GM19467 (cell line): ENCODE measurements at regions not wholly inside any gene's neighbourhood (a gene's known extent, or its start where the extent isn't known, plus 50 kb on each side); places are given as distances from the start of the nearest gene placed in this dataset.
"Not testable (repeated sequence)": the region's sequence is repeated elsewhere in the genome, so short reads cannot be mapped to it uniquely, and the experiment has no call there.

Source experiments
- ATAC-seq: cut with Tn5 transposase; IDR thresholded peaks from one replicate; pipeline ENCODE4 v1.9.1; 2021; ENCODE audit warnings: mild to moderate bottlenecking, moderate library complexity; ENCODE audit not compliant: unreplicated experiment

DNA sequence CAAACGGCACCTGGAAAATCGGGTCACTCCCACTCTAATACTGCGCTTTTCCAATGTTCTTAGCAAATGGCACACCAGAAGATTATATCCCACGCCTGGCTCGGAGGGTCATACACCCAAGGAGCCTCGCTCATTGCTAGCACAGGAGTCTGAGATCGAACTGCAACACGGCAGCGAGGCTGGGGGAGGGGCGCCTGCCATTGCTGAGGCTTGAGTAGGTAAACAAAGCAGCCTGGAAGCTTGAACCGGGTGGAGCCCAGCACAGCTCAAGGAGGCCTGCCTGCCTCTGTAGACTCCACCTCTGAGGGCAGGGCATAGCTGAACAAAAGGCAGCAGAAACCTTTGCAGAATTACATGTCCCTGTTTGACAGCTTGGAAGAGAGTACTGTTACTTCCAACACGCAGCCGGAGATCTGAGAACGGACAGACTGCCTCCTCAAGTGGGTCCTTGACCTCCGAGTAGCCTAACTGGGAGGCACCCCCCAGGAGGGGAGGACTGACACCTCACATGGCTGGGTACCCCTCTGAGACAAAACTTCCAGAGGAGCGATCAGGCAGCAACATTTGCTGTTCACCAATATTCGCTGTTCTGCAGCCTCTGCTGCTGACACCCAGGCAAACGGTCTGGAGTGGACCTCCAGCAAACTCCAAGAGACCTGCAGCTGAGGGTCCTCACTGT lies 472.3 kb upstream of the PHF14 start:
- not testable (repeated sequence) for ATAC-seq

DNA sequence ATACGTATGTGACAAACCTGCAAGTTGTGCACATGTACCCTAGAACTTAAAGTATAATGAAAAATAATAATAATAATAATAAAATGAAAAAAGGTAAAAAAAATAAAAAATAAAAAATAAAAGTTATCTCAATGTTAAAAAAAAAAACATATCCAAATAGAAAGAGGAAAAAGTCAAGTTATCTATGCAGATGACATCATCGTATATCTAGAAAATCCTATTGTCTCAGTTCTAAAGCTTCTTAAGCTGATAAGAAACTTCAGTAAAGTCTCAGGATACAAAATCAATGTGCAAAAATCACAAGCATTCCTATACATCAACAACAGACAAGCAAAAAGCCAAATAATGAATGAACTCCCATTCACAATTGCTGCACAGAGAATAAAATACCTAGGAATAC lies 466.6 kb upstream of the PHF14 start:
- no peak for ATAC-seq

DNA sequence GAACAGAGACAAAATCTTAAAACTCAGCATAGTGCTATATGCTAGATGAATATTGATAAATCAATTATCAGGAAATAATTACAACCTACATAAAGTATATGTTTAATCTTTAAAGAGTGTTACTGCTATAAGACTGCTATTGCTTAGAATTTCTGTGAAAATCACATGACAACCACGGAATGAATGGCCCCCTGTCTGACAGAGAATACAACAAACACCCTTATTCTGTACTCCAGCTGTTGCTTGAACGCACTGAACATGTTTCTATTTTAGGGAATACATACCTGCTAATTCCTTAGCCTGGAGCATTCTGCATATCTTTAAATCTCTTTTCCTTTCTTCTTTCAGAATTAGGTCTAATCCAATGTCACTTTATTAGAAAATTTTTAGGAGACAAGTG lies 452.4 kb upstream of the PHF14 start:
- ATAC-seq, result no peak

DNA sequence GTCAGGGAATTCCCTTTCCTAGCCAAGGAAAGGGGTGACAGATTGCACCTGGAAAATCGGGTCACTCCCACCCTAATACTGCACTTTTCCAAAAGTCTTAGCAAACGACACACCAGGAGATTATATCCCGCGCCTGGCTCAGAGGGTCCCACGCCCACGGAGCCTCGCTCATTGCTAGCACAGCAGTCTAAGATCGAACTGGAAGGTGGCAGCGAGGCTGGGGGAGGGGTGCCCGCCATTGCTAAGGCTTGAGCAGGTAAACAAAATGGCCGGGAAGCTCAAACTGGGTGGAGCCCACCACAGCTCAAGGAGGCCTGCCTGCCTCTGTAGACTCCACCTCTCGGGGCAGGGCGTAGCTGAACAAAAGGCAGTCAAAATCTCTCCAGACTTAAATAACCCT lies 440.2 kb upstream of the PHF14 start:
- ATAC-seq, result not testable (repeated sequence)

DNA sequence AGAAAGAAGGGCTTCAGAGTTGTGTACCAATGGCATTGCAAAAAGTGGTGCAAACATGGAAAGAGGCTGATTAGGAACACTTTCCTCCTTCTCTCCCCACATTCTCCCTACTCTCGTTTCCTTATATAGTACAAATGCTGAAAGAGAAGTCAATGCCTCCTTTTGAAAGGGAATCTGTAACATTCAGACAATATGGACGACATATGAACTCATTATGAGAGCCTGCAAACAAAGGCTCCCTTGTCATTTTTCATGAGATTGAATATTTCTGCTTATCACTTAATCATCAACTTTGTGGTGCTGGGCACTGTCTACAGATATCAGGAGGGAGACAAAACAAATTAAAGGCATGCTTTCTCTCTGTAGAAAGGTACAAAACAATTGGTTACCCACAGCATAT lies 437.1 kb upstream of the PHF14 start:
- ATAC-seq, result no peak

DNA sequence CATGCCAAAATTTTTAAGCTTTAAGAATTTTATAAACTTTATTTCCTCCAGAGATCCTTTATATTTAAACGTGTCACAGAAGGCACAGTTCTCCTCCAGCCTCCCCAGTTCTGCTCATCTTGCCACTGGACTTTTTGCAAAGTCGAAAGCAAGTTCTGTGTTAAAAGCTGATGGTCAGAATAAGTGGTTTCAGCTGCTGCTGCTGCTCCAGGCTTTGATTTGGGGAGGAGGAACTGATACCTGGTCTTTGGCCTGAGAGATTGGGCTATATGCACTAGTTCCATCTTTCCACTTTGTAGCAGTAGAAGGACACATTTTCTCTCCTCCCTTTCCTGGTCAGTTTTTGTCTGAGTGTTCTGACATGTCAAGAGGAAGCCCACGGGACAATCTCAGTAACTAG lies 435.9 kb upstream of the PHF14 start:
- ATAC-seq, result no peak

DNA sequence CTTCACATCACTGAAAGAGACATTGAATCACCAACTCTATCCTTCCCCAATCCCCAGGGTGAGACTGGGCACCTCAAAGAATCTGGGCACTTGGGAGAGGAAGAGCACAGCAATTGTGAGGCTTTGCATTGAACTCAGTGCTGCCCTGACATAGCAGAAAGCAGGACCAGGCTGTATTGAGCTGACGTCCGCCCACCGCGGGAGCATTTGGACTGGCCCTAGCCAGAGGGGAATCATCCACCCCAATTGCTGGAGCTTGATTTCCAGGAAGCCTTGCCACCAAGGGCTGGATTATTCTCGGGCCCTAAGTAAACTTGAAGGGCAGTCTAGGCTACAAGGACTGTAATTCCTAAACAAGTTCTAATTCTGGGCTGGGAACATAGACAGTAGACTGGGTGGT lies 416.3 kb upstream of the PHF14 start:
- ATAC-seq, result no peak

DNA sequence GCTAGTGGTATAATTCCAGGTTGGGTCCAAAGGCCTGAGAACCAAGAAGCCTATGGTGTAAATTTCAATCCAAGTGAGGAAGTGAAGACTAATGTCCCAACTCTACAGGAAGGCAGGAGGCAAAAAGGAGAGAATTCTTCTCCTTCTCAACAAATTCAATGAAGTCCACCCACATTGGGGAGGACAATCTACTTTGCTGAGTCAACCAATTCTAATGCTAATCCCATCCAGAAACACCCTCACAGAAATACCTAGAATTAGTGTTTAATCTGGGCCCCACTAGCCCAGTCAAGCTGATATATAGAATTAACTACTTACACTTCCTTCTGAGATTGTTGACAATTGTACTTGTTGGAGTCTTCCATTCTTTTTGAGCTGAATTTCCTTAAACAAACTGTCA lies 413.2 kb upstream of the PHF14 start:
- ATAC-seq, result no peak

DNA sequence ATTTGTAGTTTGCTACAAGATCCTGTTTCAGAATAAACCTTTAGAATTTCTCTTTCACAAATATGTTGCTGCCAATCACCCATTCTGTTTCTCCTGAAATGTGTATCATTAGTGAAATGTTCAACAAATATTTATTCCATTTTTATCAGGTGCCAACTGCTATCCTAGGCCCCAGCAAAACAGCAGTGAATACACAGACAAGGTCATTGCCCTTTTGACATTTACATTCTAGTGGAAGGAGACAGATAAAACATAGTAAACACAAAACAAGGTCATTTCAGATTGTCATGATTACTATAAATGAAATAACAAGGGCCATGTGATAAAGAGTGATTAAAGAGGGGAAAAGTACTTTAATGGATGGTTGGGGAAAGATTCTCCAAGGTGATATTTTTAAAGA lies 404.8 kb upstream of the PHF14 start:
- no peak for ATAC-seq

DNA sequence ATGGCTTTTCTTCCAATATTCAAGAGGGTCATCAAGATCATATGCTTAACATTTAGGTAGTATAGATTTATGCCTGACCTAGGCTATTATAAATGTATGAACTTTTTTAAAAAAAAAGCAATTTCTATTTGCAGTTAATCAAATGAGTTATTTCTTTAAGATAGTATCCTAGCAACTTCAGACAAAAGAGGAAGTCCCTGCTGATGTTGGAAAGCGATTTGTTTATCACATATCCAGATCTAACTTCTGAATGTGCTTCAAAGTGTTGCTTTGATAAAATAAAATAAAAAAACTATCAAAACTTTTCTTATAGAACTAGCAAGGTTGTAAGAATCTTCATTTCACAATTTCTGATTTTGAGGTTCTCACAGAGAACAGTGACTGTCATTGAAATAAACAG lies 401.9 kb upstream of the PHF14 start:
- no peak for ATAC-seq

DNA sequence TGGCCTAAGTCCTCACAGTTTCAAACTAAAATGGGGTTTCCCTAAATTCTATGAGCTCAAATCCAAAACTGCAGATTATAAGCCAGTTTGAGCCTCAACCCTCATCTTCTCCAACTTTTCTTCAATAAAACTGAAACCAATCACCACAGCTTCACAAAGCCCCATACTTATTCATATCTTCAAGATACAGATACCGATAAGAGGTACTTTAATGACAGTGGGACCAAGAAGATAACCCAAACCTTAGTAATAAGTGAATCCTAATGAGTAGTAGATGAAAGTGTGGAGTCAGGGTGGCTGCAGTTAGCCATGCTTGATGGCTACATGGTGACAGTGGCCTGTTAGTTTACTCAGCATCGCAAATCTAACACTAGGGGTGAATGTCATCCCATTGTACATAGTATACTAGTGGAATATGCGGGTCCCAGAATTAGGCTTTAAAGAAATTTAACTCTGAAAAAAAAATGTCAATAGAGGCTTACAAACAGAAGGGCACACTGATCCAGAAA lies 395.8 kb upstream of the PHF14 start:
- no peak for ATAC-seq

DNA sequence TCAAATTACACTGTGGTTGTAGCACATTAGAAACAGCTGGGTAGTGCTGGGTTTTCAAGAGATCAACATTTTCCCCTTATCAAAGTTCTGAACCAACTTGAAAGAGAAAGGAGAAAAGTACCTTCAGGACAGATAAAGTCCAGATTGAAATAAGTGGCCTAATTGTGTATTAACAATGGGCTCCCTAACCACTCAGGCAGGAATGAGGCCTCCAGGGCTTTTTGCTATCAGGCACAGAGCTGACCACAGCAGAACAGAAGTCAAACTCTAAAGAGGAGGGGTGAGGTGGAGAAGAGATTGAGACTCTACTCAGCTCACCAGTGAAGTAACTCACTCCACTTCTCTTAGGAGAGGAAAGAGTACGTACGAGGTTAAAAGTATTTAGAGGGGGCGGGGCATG lies 394.1 kb upstream of the PHF14 start:
- no peak for ATAC-seq

DNA sequence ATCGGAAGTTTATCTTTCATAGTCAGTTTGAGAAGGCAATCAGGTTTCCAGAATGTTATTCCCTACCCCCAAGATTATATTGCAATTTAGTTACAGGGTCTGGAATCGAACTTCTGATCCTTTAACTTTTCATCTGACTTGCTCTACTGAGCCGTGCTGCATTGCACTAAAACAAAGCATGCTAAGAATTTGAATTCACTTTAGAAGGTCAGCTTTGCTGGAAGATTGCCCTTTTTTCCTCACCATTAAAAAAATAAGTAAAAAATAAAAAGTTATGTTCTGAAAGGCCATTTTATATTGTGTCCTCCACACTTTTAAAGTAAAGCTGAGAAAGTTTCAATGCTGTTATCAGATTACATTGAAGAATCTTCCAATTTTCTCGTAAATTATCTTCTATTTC lies 388.8 kb upstream of the PHF14 start:
- no peak for ATAC-seq

DNA sequence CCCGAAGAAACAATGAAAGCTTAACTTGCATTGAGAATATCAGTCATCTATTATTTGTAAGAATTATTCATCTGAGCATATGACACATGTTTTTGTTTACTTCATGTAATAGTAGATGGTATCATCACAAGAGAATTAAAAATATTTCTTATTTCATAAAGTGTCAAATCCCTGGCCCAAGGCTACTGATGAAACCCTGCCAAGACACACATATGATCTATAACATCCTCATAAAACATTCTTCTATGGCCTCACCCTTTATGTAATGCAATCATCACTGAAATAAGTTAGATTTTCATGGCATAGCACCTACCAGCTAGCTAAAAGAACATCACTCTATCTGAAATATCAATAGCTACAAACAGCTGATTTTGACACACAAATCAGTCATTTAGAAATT lies 385.6 kb upstream of the PHF14 start:
- ATAC-seq, result no peak

DNA sequence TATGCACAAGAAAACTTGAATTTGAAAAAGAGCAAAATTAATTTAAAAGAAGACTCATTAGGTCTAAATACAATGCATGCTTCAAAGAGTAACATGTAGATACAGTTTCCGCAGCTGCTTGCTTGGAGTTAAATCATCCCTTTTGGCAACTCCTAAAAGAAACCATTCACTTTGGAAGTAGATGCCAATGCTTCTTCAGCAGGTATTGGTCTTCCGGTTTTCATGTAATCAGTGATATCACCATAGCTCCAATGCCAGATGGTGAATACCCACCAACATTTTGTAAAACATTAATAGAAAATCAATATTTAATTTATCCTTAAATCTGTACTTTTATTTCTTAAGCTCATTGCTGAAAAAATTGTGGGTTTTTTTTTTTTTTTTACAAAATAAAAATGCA lies 381.1 kb upstream of the PHF14 start:
- ATAC-seq, result no peak

DNA sequence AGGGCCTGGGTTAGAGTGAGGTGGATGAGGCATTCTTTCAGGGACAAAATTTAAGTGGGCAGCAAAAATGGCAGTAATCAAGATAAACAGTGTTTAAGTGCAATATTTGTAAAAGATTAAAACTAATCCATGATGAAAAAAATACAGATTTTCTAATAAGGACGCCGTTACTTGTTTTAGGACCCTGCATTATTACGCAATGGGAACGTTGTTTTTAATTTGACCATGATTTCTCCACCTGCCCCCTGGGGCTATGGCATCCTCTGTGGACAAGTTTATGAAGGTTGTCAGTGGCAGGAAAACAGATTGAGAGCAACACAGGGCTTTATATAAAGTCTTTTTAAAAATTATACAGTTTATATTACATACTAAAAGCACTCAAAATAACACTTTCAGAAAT lies 380.6 kb upstream of the PHF14 start:
- ATAC-seq, result no peak

DNA sequence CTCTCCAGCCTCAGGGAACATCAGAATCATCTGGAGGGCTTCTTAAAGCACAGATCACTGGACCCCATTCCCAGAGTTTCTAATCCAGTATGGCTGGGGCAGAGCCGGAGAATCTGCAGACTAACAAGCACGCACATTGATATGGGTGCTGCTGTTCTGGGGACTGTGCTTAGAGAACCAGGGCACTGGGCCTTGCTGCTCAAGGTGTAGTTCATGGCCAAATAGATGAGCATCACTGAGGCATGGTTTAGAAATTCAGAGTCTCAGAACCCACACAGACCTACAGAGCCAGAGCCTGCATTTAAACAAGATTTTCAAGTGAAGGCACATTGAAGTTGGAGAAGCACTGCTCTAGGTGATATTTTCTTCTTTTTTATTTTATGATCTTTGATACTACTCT lies 376.8 kb upstream of the PHF14 start:
- ATAC-seq, result no peak

DNA sequence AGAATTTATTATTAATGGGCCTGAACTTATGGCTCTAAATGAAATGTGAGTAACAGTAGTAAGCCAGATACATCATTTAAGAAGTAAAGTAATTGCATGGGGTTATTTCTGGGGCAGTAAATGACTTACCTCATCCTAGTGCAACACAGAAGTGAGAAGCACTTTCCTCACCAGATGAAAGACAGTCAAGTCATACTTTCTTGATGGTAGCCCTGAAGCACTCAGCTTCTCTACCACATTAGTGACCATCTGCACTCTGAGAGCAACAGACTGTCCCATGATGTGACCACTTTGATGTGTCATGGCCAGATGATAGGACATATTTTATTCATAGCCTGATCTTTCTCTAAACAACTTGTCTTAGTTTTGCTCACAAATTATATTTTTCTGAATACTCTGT lies 369.5 kb upstream of the PHF14 start:
- no peak for ATAC-seq

DNA sequence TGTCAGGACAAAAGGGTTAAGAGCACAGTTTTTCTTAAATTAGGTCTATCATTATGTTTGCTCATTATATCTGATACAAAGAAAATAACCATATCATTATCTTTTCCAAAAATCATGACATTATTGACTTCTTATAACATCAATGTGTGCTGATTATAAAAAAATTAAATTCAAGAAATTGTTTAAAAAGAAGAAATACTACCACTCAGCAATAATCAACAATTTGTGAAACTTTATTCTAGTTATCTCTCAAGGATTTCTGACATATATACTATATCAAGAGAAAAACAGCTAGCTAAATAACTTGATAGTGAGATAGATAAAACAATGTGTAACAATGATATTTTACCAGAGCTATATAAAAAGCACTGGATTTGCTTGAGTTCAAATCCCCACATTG lies 360.7 kb upstream of the PHF14 start:
- ATAC-seq, result no peak

DNA sequence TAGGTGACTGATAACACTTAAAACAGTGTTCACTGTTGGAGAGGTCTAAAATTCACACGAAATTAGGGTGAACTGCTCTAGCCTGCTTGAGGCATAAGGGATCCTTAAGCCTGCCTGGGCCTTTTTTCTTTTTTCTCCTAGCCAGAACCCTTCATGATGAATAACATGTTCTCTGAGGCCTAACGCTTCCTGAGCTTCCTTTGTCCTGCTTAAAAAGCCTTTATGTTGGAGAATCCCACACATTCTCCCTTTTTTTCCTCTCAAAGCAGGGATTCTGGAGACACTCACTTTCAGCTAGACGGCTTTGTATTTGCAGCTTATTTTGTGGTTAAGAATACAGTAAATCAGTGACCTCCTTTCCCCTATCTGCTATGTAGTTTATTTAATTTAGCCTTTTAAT lies 354.7 kb upstream of the PHF14 start:
- ATAC-seq, result no peak

DNA sequence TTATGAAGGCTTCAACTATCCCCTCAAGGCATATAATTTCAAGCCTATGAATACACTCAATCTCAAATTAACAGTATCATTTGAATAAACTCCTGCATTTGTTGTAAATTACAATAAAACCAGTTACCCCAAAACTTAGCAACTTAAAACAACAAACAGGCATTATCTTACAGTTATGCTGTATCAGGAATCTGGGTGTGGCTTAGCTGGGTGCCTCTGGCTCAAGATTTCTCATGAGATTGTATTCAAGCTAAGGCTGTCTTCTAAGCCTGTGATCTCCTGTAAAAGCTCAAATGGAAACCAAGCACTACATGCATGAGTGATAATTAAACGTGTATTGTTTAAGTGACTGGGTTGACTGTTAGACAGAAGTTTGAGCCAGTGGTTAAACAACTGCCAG lies 341.0 kb upstream of the PHF14 start:
- no peak for ATAC-seq

DNA sequence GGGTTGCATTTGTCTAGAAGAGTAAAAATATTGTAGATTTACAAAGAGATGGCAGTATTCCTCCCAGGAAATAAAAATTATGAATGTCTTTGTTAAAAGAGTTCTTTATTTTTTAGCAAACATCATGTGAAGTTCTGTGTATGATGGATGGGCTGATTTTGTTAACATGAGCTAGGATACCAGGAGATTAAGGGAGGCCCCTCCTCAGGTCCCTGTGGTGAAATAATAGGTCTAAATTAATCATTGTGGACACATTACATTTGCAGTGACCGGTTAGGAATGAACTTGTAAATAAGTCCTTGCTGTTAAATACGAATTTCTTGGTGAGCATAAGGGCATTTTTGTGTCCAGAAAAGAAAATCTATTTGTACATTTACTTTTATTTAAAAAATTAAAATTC lies 339.4 kb upstream of the PHF14 start:
- ATAC-seq, result no peak

DNA sequence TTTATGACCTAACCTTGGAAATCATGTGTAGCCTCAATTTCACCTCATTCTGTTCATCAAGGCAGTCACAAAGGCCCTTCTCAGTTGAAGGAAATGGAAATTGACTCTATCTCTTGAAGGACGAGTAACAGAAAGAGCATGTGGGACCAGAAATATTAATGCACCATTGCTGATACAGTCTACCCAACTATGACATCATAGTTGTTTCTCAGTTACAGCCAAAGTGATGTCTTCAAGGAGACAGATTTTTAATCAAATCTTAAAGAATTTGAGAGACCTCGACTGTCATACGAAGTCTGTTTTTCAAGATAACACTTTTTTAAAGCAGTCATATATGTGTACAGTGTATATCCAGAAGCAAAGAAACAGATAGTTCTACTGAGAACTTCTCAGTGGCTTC lies 335.7 kb upstream of the PHF14 start:
- ATAC-seq, result no peak
